D341Med (cell line): ENCODE measurements at regions not wholly inside any gene's neighbourhood (a gene's known extent, or its start where the extent isn't known, plus 50 kb on each side); places are given as distances from the start of the nearest gene placed in this dataset.
"Not testable (repeated sequence)": the region's sequence is repeated elsewhere in the genome, so short reads cannot be mapped to it uniquely, and the experiment has no call there.

Experiments
- DNase-seq: peaks from one replicate; pipeline ENCODE4 v3.0.0; 2012; ENCODE audit warnings: low spot score

- no peak for DNase-seq
Measured at GRCh38 chr12:67082221-67082620, 186.9 kb upstream of the CAND1 start.

DNA sequence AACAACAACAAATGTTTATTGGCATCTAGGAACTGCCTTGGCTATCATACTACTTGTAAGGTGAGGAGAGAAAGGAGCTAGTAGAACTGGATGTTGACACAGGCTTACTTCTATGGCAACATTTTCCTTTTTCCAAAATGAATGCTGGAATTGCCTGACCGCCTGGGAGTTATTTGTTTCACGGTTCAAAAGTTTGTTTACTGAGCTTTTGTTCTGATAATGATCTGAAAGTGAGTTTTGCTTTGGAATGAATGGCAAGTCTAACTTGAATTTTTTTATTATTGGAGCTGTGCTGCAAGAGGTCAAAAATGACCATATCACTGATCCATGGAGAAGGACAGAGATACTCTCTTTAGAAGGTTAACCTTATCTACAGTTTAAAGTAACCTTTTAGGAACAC is 183.5 kb upstream of the CAND1 start:
- no peak for DNase-seq

- no peak for DNase-seq
Measured at GRCh38 chr12:67086116-67086515, 183.0 kb upstream of the CAND1 start.

DNA sequence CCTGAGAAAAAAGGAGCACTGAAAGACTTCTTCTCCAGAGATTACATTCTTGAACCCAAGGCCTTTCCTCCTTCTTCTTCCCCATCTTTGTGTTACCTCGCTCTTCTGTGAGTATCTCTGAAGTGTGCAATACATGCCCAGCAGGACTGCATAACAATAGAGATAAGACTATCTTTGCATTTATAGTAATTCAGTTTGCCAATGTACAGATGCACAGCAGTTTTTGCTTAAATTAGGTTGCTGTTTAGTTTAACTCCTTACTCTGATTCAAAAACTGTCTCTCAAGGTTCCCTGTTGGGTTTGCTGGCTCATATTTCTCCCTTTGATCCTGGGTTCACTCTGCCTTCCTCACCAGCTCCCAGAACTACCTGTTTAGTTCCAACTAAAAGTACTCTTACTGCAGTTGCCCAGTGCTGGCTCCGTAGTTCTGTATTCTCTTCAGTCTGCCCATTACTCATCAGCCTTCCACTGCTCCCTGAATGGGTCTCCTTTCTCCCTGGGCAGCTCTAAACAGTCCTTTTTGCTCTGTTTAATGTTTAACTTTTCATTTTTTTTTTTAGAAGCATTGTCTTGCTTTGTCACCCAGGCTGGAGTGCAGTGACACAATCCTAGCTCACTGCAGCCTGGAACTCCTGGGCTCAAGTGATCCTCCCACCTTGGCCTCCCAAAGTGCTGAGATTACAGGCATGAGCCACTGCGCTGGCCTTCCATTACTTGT is 180.6 kb upstream of the CAND1 start:
- no peak for DNase-seq

DNA sequence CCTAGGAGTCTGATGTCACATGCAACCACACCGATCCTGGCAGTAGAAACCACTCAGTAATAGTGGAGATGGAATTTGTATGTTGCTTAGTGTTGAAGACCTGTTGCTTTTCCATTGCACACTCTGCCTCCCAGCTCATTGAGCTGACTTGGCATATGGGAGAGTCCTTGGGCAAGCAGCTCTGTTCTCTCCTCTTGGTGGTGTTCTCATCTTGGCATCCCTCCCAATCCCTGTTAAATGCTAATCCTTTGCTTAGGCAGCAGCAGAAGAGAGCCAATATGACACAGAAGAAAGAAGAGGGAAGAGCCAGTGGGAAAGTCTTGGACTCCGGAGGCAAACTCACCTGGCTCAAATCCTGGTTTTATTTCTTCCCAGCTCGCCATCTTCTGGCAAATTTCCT is 178.0 kb upstream of the CAND1 start:
- peak; percentile 58 for DNase-seq

DNA sequence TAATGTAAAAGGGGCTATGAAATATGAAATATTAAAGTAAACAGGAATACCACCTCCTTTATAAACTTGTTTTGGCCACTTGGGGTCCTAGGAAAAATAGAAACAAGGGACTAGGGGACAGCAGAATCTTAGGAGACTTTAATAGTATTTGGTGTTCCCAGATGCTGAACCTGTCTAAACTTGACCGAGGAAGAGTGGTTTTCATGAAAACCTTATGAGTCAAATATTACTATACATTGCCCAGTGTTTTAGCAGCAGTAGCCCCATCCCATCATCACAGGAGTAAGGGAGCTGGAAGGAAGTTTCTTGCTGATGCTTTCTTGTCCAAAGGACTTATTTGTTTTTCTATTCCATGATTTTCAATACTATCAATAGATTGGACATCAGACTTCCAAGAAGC is 177.5 kb upstream of the CAND1 start:
- DNase-seq: no peak

DNA sequence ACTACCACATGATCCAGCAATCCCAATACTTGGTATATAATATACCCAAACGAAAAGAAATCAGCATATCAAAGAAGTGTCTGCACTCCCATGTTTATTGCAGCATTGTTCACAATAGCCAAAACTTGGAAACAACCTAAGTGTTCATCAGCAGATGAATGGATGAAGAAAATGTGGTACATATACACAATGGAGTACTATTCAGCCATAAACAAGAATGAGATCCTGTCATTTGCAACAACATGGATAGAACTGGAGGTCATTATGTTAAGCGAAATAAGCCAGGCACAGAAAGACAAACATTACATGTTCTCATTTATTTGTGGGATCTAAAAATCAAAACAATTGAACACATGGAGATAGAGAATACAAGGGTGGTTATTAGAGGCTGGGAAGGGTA is 176.2 kb upstream of the CAND1 start:
- not testable (repeated sequence) for DNase-seq

DNA sequence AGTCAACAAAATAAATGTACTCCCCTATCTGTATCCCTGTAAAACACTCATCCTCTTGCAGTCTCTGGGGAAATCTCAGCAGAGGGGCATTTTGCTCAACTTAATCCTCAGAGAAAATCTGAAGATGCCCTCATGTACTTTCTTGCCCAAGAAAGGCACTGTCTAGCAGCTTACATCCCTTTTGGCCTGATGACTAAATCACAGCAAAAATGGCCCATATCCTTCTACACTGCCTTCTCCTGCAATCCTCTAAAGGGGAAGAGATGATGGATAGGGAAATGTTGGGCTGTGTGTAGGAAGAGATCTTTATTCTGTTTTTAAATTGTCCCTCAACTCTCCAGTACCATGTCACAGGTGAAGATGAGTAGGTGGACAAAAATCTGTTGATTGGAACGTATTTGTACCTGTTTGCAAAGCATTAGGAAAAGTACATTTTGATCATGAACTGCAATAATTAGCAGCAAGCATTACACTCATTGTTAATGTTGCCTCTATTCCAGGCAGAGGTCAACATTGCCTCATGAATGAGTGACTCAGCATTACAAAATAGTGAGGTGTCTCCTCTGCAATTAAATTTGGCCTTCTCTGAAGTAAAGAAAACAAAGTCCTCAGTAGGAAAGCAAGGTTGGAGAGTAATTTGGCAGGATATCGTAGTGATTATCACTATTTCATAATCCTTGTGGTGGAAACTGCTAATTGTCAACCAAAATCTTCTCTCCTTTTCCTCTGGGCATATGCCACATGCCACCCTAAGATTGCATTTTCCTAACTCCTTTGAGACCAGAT is 172.4 kb upstream of the CAND1 start:
- no peak for DNase-seq

DNA sequence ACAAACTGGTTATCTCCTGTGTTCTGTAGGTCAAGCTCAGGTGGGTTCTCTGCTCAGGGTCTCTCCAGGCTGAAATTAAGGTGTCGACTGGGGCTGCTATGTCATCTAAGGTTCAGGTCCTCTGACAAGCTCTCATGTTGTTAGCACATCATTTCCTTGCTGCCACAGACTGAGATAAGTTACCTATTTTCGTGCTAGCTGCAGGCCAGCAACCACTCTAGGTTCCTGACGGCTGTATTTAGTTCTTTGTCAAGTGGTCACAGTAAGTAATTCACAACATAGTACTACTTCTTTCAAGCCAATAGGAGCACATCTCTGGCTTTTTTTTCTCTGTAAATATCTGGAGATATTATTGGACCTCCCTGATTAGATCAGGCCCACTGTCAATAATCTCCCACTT is 169.3 kb upstream of the CAND1 start:
- no peak for DNase-seq

- DNase-seq: no peak
Measured at GRCh38 chr12:67103521-67103920, 165.6 kb upstream of the CAND1 start.

GRCh38 chr12:67107235-67107634 is 161.9 kb upstream of the CAND1 start:
- no peak for DNase-seq

DNA sequence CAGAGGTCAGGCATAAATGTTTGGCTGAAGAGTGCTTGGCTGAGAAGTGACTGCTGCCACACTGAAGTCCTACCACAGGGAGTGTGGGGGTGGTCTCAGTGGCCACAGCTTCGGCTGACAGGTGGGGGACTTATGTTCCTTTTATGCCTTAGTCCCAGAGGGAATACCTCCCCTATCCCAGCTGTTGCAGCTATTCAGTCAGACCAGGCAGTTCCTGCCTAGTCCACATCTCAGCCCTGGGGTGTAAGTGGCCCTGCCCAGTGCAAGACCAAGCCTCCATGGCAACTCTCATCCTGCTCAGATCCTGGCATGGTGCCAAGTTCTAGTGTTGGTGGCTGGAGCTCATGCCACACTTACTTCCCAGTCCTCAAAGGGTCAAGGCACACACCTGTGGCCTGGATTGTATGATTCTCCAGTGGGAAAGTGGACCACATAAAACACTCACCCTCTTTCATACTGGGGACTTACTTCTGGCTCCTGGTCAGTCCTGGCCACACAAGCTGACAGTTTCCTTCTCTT is 161.3 kb upstream of the CAND1 start:
- no peak for DNase-seq

GRCh38 chr12:67110345-67110744 is 158.8 kb upstream of the CAND1 start:
- not testable (repeated sequence) for DNase-seq

DNA sequence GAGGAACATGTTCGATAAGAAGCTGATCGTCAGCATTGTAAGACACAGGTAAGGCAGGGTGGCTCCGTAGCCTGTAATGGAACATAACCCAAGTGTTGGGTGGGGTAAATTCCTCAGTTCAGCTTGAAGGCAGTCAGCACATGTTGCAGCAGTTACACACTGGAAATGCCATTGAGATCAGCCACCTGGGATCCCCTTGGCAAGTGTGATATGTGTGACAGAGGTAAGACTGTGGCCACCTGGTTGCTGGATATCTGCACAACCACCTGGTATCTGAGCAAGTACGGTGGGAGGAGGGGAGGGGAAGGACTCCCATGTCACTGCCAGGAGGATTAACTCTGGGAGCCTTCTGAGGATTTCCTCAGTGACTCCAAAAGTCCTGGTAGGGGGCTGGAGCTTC is 158.0 kb upstream of the CAND1 start:
- DNase-seq: no peak

DNA sequence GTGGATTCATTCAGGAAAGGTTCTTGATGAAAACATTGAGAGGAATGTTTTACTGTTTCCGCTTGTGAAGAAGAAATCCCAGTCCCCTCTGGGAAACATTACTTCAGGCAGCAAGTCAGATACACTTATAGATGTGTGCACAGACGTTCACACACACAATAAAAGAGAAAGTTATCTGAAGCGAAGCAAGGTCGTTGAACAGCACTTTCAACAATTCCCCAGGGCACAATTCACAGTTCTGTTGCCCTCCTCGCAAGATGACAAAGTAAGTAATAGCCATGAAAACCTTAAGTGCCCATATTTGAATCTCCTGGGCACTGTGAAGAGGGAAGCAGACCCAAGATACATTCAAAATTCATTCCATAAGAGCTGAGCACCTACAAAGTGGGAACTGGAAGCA is 156.6 kb upstream of the CAND1 start:
- DNase-seq: no peak

DNA sequence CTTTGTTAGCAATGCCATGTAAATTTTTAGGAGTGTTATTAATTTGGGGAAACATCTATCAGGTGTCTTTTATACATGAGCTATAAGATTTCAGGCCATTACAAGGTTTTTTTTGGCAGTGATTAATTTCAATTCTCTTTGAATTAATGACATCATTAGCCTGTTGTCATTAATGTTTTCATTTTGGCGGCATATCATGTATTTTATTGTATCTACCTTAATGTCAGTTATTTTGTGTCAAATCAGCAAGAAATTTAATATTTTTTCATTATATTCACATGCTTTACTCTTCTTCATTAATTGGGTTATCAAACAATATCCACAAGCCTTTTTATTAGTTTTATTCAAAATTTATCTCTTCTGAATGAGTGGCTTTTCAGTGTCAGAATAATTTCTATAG is 153.0 kb upstream of the CAND1 start:
- DNase-seq: no peak

- DNase-seq: no peak
Measured at GRCh38 chr12:67122584-67122983, 146.6 kb upstream of the CAND1 start.

DNA sequence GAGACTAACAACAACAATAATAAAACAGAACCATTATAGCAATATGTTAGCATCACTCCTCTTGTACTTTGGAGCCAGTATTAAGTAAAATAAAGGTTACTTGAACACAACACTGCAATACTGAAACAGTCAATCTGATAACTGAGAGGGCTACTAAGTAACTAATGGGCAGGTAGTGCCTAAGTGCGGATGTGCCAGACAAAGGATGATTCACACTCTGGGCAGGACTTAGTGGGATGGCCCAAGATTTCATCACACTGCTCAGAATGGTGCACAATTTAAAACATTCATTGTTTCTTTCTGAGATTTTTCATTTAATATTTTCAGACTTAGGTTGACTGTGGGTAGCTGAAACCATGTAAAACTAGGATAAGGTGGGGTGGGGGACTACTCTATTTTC is 131.9 kb upstream of the CAND1 start:
- DNase-seq: no peak

- no peak for DNase-seq
Measured at GRCh38 chr12:67141296-67142018, 127.7 kb upstream of the CAND1 start.

GRCh38 chr12:67145692-67146091 is 123.5 kb upstream of the CAND1 start:
- no peak for DNase-seq

- no peak for DNase-seq
Measured at GRCh38 chr12:67147030-67147429, 122.1 kb upstream of the CAND1 start.

- no peak for DNase-seq
Measured at GRCh38 chr12:67147447-67147846, 121.7 kb upstream of the CAND1 start.

DNA sequence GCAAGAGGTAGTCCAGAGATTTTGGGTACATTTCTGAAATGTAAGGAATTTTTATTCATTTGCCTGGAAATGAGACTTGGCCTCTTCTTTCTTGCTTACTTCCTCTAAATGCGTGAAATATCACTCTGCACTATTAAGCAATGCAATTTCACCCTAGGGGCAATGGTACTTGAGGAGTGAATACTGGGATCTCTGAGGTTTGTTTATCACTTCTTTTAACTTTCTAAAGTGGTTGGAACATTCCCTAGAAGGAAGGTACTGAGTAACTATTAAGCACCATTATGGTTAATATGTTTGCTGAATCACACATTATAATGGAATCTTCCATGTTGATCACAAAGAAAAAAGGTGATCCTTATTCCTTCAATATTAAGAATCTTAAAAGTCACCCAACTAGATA is 120.9 kb upstream of the CAND1 start:
- no peak for DNase-seq
